Kidney glomerular epithelial cell (primary cell): ENCODE measurements at regions not wholly inside any gene's neighbourhood (a gene's known extent, or its start where the extent isn't known, plus 50 kb on each side); places are given as distances from the start of the nearest gene placed in this dataset.

Source experiments
- DNase-seq: peaks from one replicate; lab custom pipeline; 2025; lab: John Stamatoyannopoulos, UW

GRCh38 chr21:27112186-27112585 is 145.3 kb upstream of the ADAMTS5 start:
- DNase-seq, result peak; percentile 33

- DNase-seq, result peak; percentile 60
These were observed 144.1 kb upstream of the ADAMTS5 start for GRCh38 chr21:27110956-27111355.

- DNase-seq, result peak; percentile 24
These were observed 141.8 kb upstream of the ADAMTS5 start for GRCh38 chr21:27108701-27109100.

- peak; percentile 69 for DNase-seq
These were observed 141.3 kb upstream of the ADAMTS5 start for GRCh38 chr21:27108228-27108627.

GRCh38 chr21:27104846-27105431 is 138.1 kb upstream of the ADAMTS5 start:
- peak; percentile 21 for DNase-seq

GRCh38 chr21:27103768-27104167 is 136.9 kb upstream of the ADAMTS5 start:
- DNase-seq, result no peak

- DNase-seq, result no peak
These were observed 134.6 kb upstream of the ADAMTS5 start for GRCh38 chr21:27101523-27101922.

GRCh38 chr21:27094184-27094948 is 127.5 kb upstream of the ADAMTS5 start:
- DNase-seq, result no peak

GRCh38 chr21:27086630-27087029 is 119.7 kb upstream of the ADAMTS5 start:
- DNase-seq, result no peak

- DNase-seq, result no peak
These were observed 119.3 kb upstream of the ADAMTS5 start for GRCh38 chr21:27086186-27086585.

GRCh38 chr21:27085387-27085786 is 118.5 kb upstream of the ADAMTS5 start:
- no peak for DNase-seq

- DNase-seq, result no peak
These were observed 116.3 kb upstream of the ADAMTS5 start for GRCh38 chr21:27083144-27083543.

- no peak for DNase-seq
These were observed 115.6 kb upstream of the ADAMTS5 start for GRCh38 chr21:27082431-27083010.

- no peak for DNase-seq
These were observed 112.8 kb upstream of the ADAMTS5 start for GRCh38 chr21:27079636-27080240.

GRCh38 chr21:27078915-27079314 is 112.0 kb upstream of the ADAMTS5 start:
- no peak for DNase-seq

GRCh38 chr21:27077501-27077900 is 110.6 kb upstream of the ADAMTS5 start:
- no peak for DNase-seq

GRCh38 chr21:27076025-27076424 is 109.1 kb upstream of the ADAMTS5 start:
- peak; percentile 49 for DNase-seq

- no peak for DNase-seq
These were observed 104.2 kb upstream of the ADAMTS5 start for GRCh38 chr21:27070861-27071670.

GRCh38 chr21:27068811-27069210 is 101.9 kb upstream of the ADAMTS5 start:
- no peak for DNase-seq

GRCh38 chr21:27067226-27067625 is 100.3 kb upstream of the ADAMTS5 start:
- no peak for DNase-seq

- DNase-seq, result no peak
These were observed 95.6 kb upstream of the ADAMTS5 start for GRCh38 chr21:27062443-27062842.

- no peak for DNase-seq
These were observed 94.9 kb upstream of the ADAMTS5 start for GRCh38 chr21:27061770-27062169.
